ENCODE measurements at regions not wholly inside any gene's neighbourhood (a gene's known extent, or its start where the extent isn't known, plus 50 kb on each side); places are given as distances from the start of the nearest gene placed in this dataset.

DNA sequence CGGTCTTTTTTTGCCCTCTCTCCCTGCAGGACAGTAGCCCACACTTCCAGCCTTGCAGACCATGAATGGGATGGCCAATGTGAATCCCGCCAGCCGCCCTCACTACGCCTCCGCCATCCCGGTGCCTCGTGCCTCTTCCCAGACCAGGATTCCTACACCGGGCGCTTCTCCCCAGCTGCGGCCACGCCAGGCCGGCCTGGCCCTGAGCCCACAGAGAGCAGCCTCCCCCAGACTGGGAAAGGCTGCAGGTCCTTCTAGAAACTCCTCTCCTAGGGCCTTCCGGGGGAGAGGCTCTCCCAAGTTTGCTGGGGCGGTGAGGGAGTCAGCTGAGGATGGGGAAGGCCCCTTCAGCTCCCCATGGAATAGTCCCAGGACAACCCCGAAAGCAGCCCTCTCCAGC is 83.9 kb downstream of the NAV1 start:
- TF ChIP-seq POLR2A (IDR thresholded peaks at IDR 0.05): no peak
- TF ChIP-seq, protein P1, sequence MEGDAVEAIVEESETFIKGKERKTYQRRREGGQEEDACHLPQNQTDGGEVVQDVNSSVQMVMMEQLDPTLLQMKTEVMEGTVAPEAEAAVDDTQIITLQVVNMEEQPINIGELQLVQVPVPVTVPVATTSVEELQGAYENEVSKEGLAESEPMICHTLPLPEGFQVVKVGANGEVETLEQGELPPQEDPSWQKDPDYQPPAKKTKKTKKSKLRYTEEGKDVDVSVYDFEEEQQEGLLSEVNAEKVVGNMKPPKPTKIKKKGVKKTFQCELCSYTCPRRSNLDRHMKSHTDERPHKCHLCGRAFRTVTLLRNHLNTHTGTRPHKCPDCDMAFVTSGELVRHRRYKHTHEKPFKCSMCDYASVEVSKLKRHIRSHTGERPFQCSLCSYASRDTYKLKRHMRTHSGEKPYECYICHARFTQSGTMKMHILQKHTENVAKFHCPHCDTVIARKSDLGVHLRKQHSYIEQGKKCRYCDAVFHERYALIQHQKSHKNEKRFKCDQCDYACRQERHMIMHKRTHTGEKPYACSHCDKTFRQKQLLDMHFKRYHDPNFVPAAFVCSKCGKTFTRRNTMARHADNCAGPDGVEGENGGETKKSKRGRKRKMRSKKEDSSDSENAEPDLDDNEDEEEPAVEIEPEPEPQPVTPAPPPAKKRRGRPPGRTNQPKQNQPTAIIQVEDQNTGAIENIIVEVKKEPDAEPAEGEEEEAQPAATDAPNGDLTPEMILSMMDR (IDR thresholded peaks at IDR 0.05): no peak
- no peak overlapping the region for H3K27ac ChIP-seq
- H3K4me3 ChIP-seq: no peak overlapping the region
- H3K36me3 ChIP-seq (replicated peaks in 1 of 2): no peaks in the 10 kb centered on the region
- WGBS, 4 donors: 87 to 95% (median 91%) methylated on average over 13 to 15 of the region's 15 CpGs
- H3K27me3 ChIP-seq: no peaks in the 10 kb centered on the region
- H3K9me3 ChIP-seq (replicated peaks in 1 of 3): no peaks in the 10 kb centered on the region
- peaks cover 0 to 6% of the 10 kb centered on the region in 2 donors for H3K4me1 ChIP-seq (replicated peaks in 1 of 2)
- DNase-seq: no peak
- intact Hi-C loops (cut with DNase I): no loop called here

DNA sequence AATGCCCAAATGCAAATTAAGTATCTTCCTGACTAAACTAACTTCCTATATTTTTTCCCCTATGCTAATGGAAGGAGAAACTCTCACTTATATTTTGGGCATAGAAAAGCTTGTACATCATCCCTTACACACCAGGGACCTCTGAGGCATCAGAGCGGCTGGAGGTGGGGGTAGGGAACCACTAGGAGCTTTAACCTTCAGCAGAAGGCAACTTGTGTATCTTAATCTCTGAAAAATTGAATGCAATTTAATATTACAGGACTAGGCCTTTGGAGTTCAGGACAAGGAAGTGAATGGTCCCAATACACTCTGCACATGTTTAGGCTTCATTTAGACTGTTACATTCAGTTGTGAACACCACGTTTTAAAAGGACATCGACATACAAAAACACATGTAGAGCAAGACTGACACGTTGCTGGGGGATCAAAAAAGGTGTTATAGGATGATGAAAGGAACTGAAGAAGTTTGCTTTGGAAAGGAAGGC is 85.9 kb downstream of the NAV1 start:
- Histone ChIP-seq H3K9me3 (replicated peaks in 1 of 3) (no peaks in the 10 kb centered on the region), H3K4me1 (replicated peaks in 1 of 2) (peaks cover 0 to 6% of the 10 kb centered on the region in 2 donors), H3K36me3 (replicated peaks in 1 of 2) (no peaks in the 10 kb centered on the region), H3K4me3 (no peak overlapping the region), H3K27me3 (no peaks in the 10 kb centered on the region), H3K27ac (no peak overlapping the region)
- 68 to 78% (median 75%) methylated on average over 4 of the region's 4 CpGs for WGBS, 4 donors
- no peak for DNase-seq
- TF ChIP-seq POLR2A (IDR thresholded peaks at IDR 0.05): no peak
- TF ChIP-seq, protein P1 (IDR thresholded peaks at IDR 0.05): no peak
- intact Hi-C loops (cut with DNase I): no loop called here

DNA sequence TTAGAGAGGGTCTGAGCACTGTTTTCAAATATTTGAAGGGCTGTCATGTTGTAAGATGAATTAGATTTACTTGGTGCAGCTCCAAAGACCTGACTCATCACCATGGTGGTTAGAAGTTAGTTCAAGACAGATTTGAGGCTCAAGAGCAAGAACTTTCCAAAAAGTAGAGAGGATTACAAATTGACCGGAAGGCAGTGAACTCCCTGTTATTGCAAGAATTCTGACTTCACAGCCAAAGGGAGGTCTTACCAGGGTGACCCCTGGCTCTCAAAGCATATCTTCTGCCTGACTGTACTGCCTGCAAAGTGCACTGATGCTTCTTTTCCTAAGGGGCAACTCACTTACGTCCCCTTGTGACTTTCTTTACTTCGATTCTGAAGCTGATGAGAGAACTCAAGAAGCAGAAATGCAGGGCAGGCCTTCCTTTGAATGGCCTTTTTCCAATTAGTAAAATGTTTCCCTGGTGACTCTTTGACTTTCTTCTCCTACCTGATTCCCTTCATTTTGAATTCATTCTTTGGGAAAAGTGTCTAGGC is 86.4 kb downstream of the NAV1 start:
- DNase-seq: no peak
- Histone ChIP-seq H3K36me3 (replicated peaks in 1 of 2) (no peaks in the 10 kb centered on the region), H3K4me3 (no peak overlapping the region), H3K27me3 (no peaks in the 10 kb centered on the region), H3K9me3 (replicated peaks in 1 of 3) (no peaks in the 10 kb centered on the region), H3K4me1 (replicated peaks in 1 of 2) (peaks cover 0 to 9% of the 10 kb centered on the region in 2 donors), H3K27ac (no peak overlapping the region)
- TF ChIP-seq, protein P1 (IDR thresholded peaks at IDR 0.05): no peak
- TF ChIP-seq POLR2A (IDR thresholded peaks at IDR 0.05): no peak
- intact Hi-C loops (cut with DNase I): no loop called here
- WGBS, 4 donors: 46 to 79% (median 74%) methylated on average over 3 of the region's 3 CpGs

DNA sequence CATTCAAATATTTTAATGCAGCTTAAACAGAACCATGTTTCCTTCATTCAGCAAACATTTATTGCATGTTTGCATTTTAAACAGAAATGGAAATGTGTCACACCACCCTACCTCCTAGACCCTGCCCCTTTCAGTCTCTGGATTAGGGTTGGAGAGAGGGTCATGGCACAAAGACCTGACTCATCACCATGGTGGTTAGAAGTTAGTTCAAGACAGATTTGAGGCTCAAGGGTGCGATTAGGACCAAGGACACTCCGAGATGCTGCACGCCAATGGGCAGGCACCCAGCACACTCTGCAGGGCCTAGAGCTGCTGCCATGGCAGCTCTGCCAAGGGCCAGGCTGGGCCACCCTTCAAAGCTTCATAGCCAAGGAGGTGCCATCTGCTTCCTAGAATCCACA is 86.9 kb downstream of the NAV1 start:
- WGBS, 4 donors: 50 to 80% (median 69%) methylated on average over 1 to 3 of the region's 3 CpGs
- no peak for DNase-seq
- Histone ChIP-seq H3K4me1 (replicated peaks in 1 of 2) (peaks cover 0 to 10% of the 10 kb centered on the region in 2 donors), H3K36me3 (replicated peaks in 1 of 2) (no peaks in the 10 kb centered on the region), H3K27me3 (no peaks in the 10 kb centered on the region), H3K4me3 (no peak overlapping the region), H3K27ac (no peak overlapping the region), H3K9me3 (replicated peaks in 1 of 3) (no peaks in the 10 kb centered on the region)
- TF ChIP-seq, protein P1 (IDR thresholded peaks at IDR 0.05): no peak
- TF ChIP-seq POLR2A (IDR thresholded peaks at IDR 0.05): no peak
- intact Hi-C loops (cut with DNase I): no loop called here
